ENCODE measurements at regions not wholly inside any gene's neighbourhood (a gene's known extent, or its start where the extent isn't known, plus 50 kb on each side); places are given as distances from the start of the nearest gene placed in this dataset.

- DNase-seq: no peak
Measured at GRCh38 chr17:22453181-22453580, 760.9 kb downstream of the KCNJ18 start.

- no peak for DNase-seq
Measured at GRCh38 chr17:22454070-22454999, 762.0 kb downstream of the KCNJ18 start.

GRCh38 chr17:22459331-22459952 is 767.1 kb downstream of the KCNJ18 start:
- DNase-seq: no peak

- no peak for DNase-seq
Measured at GRCh38 chr17:22459953-22460350, 767.6 kb downstream of the KCNJ18 start.

- no peak for DNase-seq
Measured at GRCh38 chr17:22460461-22461063, 768.2 kb downstream of the KCNJ18 start.

- DNase-seq: no peak
Measured at GRCh38 chr17:22461460-22462145, 769.3 kb downstream of the KCNJ18 start.

GRCh38 chr17:22462461-22462860 is 770.1 kb downstream of the KCNJ18 start:
- no peak for DNase-seq

GRCh38 chr17:22463110-22463850 is 771.0 kb downstream of the KCNJ18 start:
- no peak for DNase-seq

GRCh38 chr17:22464041-22464440 is 771.7 kb downstream of the KCNJ18 start:
- DNase-seq: no peak

- no peak for DNase-seq
Measured at GRCh38 chr17:22467720-22468119, 775.4 kb downstream of the KCNJ18 start.

GRCh38 chr17:22469101-22469880 is 777.0 kb downstream of the KCNJ18 start:
- no peak for DNase-seq

GRCh38 chr17:22469941-22470340 is 777.6 kb downstream of the KCNJ18 start:
- no peak for DNase-seq

- no peak for DNase-seq
Measured at GRCh38 chr17:22470411-22471175, 778.3 kb downstream of the KCNJ18 start.

GRCh38 chr17:22484826-22485225 is 792.5 kb downstream of the KCNJ18 start:
- no peak for DNase-seq

- DNase-seq: no peak
Measured at GRCh38 chr17:22490399-22490798, 798.1 kb downstream of the KCNJ18 start.

GRCh38 chr17:22492331-22492730 is 800.0 kb downstream of the KCNJ18 start:
- no peak for DNase-seq

GRCh38 chr17:22496450-22496849 is 804.1 kb downstream of the KCNJ18 start:
- no peak for DNase-seq

- no peak for DNase-seq
Measured at GRCh38 chr17:22503322-22503899, 811.1 kb downstream of the KCNJ18 start.

GRCh38 chr17:22505660-22506059 is 813.3 kb downstream of the KCNJ18 start:
- no peak for DNase-seq

GRCh38 chr17:22506231-22506630 is 813.9 kb downstream of the KCNJ18 start:
- no peak for DNase-seq

GRCh38 chr17:22506861-22507260 is 814.5 kb downstream of the KCNJ18 start:
- no peak for DNase-seq

All from activated CD8-positive, alpha-beta memory T cell treated with anti-CD3 and anti-CD28 coated beads, Interleukin-2, amount 50 U/mL, for 4 hours (primary cell).